Liver (tissue), 3 donors: ENCODE measurements at regions not wholly inside any gene's neighbourhood (a gene's known extent, or its start where the extent isn't known, plus 50 kb on each side); places are given as distances from the start of the nearest gene placed in this dataset.

Experiments
- ATF3 ChIP-seq: IDR thresholded peaks from 2 replicates; pipeline ENCODE4 v1.6.1; 2016; ENCODE audit warnings: antibody characterized with exemption
- CTCF ChIP-seq: fragments of 150-350 bp; IDR thresholded peaks from 2 replicates; pipeline ENCODE4 v1.5.1; 2017; ENCODE audit warnings: improper control_type of control experiment, low read depth, low read length; ENCODE audit not compliant: missing input control
- FOXA2 ChIP-seq: IDR thresholded peaks from 2 replicates; pipeline ENCODE4 v1.6.1; 2016; ENCODE audit warnings: antibody characterized with exemption
- GABPA ChIP-seq, 2 donors: IDR thresholded peaks in 1 of 2; conservative IDR thresholded peaks in 1 of 2; 2 replicates each; pipeline ENCODE4 v1.6.1; 2016; ENCODE audit warnings: antibody characterized with exemption in 2 of 2, mild to moderate bottlenecking in 1 of 2, moderate library complexity in 1 of 2
- HNF4G ChIP-seq: IDR thresholded peaks from 2 replicates; pipeline ENCODE4 v1.6.1; 2016; ENCODE audit warnings: antibody characterized with exemption
- MAX ChIP-seq: IDR thresholded peaks from 2 replicates; pipeline ENCODE4 v1.6.1; 2016; ENCODE audit warnings: antibody characterized with exemption
- RAD21 ChIP-seq, 2 donors: IDR thresholded peaks; 2 replicates each; pipeline ENCODE4 v1.6.1; 2016; ENCODE audit warnings: antibody characterized with exemption in 2 of 2, mild to moderate bottlenecking in 2 of 2
- REST ChIP-seq: IDR thresholded peaks from 2 replicates; pipeline ENCODE4 v1.6.1; 2016; ENCODE audit warnings: antibody characterized with exemption, mild to moderate bottlenecking
- RXRA ChIP-seq, 2 donors: IDR thresholded peaks; 2 replicates each; pipeline ENCODE4 v1.6.1; 2017 to 2018; ENCODE audit warnings: antibody characterized with exemption in 2 of 2, mild to moderate bottlenecking in 1 of 2
- SP1 ChIP-seq: IDR thresholded peaks from 2 replicates; pipeline ENCODE4 v1.6.1; 2018; ENCODE audit warnings: antibody characterized with exemption, mild to moderate bottlenecking
- TAF1 ChIP-seq: conservative IDR thresholded peaks from 2 replicates; pipeline ENCODE4 v1.6.1; 2016; ENCODE audit warnings: antibody characterized with exemption, mild to moderate bottlenecking
- YY1 ChIP-seq: IDR thresholded peaks from 2 replicates; pipeline ENCODE4 v1.6.1; 2016; ENCODE audit warnings: antibody characterized with exemption, mild to moderate bottlenecking
- ZBTB33 ChIP-seq: IDR thresholded peaks from 2 replicates; pipeline ENCODE4 v1.6.1; 2016; ENCODE audit warnings: antibody characterized with exemption
- donor health status: healthy.
- donor health status: healthy.

- no peak for TF ChIP-seq CTCF
- no peak for TF ChIP-seq TAF1
- no peak for TF ChIP-seq ATF3
- no peak for TF ChIP-seq RXRA (IDR thresholded peaks at IDR 0.05)
- TF ChIP-seq HNF4G = no peak
- no peak for TF ChIP-seq FOXA2
- no peak for TF ChIP-seq SP1
- TF ChIP-seq MAX = no peak
- no peak for TF ChIP-seq GABPA (IDR thresholded peaks at IDR 0.05 in 1 of 2, conservative IDR thresholded peaks at IDR 0.05 in 1 of 2)
- TF ChIP-seq REST = no peak
- TF ChIP-seq ZBTB33 = no peak
- TF ChIP-seq YY1 = no peak
- TF ChIP-seq RAD21 (IDR thresholded peaks at IDR 0.05) = no peak
These were observed 627.9 kb downstream of the KCTD16 start for GRCh38 chr5:144798595-144798994.
